T-helper 1 cell treated with Interleukin-12 subunit alpha and Interleukin-12 subunit beta and Interleukin-4 antibody, amounts not matched to agents 30 μg/mL and 1 μg/mL, for 36 hours (primary cell): ENCODE measurements at regions not wholly inside any gene's neighbourhood (a gene's known extent, or its start where the extent isn't known, plus 50 kb on each side); places are given as distances from the start of the nearest gene placed in this dataset.

Experiments
- H3K27ac Mint-ChIP-seq: one replicate; pipeline ENCODE4 v1.8.0; 2021; ENCODE audit warnings: mild to moderate bottlenecking, mixed read lengths
- H3K27me3 Mint-ChIP-seq: one replicate; pipeline ENCODE4 v1.8.0; 2021; ENCODE audit warnings: low read depth, mixed read lengths
- H3K36me3 Mint-ChIP-seq: one replicate; pipeline ENCODE4 v1.8.0; 2021; ENCODE audit warnings: low read depth, mixed read lengths
- H3K4me1 Mint-ChIP-seq: one replicate; pipeline ENCODE4 v1.8.0; 2021; ENCODE audit warnings: low read depth, mixed read lengths
- H3K4me3 Mint-ChIP-seq: one replicate; pipeline ENCODE4 v1.8.0; 2021; ENCODE audit warnings: mild to moderate bottlenecking, moderate library complexity, mixed read lengths
- H3K9me3 Mint-ChIP-seq: one replicate; pipeline ENCODE4 v1.8.0; 2021; ENCODE audit warnings: mixed read lengths

GRCh38 chr6:65814071-65814470 is 107.0 kb upstream of the EYS start:
- Mint-ChIP-seq H3K9me3 (peaks cover 8% of the 10 kb centered on the region), H3K27me3 (no peaks in the 10 kb centered on the region), H3K4me3 (no peak overlapping the region), H3K27ac (no peak overlapping the region), H3K36me3 (no peaks in the 10 kb centered on the region), H3K4me1 (no peaks in the 10 kb centered on the region)

DNA sequence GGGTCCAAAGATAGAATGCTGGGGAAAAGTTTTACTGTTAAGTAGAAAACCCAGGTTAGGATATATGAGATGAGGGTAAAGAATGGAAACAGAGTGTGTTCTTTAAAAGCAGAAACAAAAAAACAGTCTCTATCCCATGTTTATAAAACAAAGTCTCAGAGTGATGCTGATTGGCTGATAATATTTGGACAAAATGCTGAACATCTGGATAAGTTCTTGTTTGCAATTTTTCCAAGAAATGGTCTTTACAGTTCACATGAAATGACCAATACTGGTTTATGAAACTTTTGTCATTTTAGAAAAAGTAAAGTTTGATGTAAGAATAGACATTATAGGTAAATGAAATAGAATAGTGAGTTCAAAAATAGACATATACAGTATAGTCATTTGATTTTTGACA is 96.2 kb upstream of the EYS start:
- H3K36me3 Mint-ChIP-seq = no peaks in the 10 kb centered on the region
- no peak overlapping the region for H3K4me3 Mint-ChIP-seq
- H3K9me3 Mint-ChIP-seq = no peaks in the 10 kb centered on the region
- H3K4me1 Mint-ChIP-seq = no peaks in the 10 kb centered on the region
- H3K27ac Mint-ChIP-seq = no peak overlapping the region
- no peaks in the 10 kb centered on the region for H3K27me3 Mint-ChIP-seq

- no peaks in the 10 kb centered on the region for H3K36me3 Mint-ChIP-seq
- no peaks in the 10 kb centered on the region for H3K27me3 Mint-ChIP-seq
- no peak overlapping the region for H3K4me3 Mint-ChIP-seq
- no peaks in the 10 kb centered on the region for H3K4me1 Mint-ChIP-seq
- no peak overlapping the region for H3K27ac Mint-ChIP-seq
- no peaks in the 10 kb centered on the region for H3K9me3 Mint-ChIP-seq
Measured at GRCh38 chr6:65799389-65799788, 92.4 kb upstream of the EYS start.

GRCh38 chr6:65798280-65799014 is 91.4 kb upstream of the EYS start:
- Mint-ChIP-seq H3K27me3 (no peaks in the 10 kb centered on the region), H3K4me1 (no peaks in the 10 kb centered on the region), H3K27ac (no peak overlapping the region), H3K9me3 (no peaks in the 10 kb centered on the region), H3K4me3 (no peak overlapping the region), H3K36me3 (no peaks in the 10 kb centered on the region)

DNA sequence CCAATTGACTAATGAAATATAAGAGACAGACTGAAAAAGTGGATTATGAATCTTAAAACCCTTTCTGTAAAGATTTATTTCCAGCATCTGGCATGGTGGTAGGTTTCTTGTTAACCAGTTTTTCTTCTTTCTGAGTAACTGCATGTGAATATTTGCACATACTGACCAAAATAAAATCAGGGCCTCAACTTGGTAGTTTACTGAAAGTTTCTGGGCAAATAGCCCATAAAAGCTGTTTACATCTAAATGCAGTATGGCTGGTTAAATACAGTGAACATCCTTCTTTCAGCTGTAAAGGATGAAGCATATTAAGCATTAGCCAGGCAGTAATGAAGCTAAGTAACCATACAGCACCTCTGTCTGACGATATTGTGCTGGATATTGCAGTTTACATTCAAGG is 83.6 kb upstream of the EYS start:
- Mint-ChIP-seq H3K27me3 (no peaks in the 10 kb centered on the region), H3K9me3 (peaks cover 11% of the 10 kb centered on the region), H3K36me3 (no peaks in the 10 kb centered on the region), H3K27ac (no peak overlapping the region), H3K4me1 (no peaks in the 10 kb centered on the region), H3K4me3 (no peak overlapping the region)

GRCh38 chr6:65787787-65788186 is 80.8 kb upstream of the EYS start:
- no peak overlapping the region for H3K4me3 Mint-ChIP-seq
- H3K4me1 Mint-ChIP-seq = no peaks in the 10 kb centered on the region
- no peaks in the 10 kb centered on the region for H3K27me3 Mint-ChIP-seq
- peaks cover 25% of the 10 kb centered on the region for H3K9me3 Mint-ChIP-seq
- H3K27ac Mint-ChIP-seq = no peak overlapping the region
- H3K36me3 Mint-ChIP-seq = no peaks in the 10 kb centered on the region

GRCh38 chr6:65786815-65787214 is 79.8 kb upstream of the EYS start:
- Mint-ChIP-seq H3K4me3 (no peak overlapping the region), H3K4me1 (no peaks in the 10 kb centered on the region), H3K9me3 (peaks cover 25% of the 10 kb centered on the region), H3K36me3 (no peaks in the 10 kb centered on the region), H3K27ac (no peak overlapping the region), H3K27me3 (no peaks in the 10 kb centered on the region)

- Mint-ChIP-seq H3K36me3 (no peaks in the 10 kb centered on the region), H3K27me3 (no peaks in the 10 kb centered on the region), H3K9me3 (peaks cover 14% of the 10 kb centered on the region), H3K4me3 (no peak overlapping the region), H3K4me1 (no peaks in the 10 kb centered on the region), H3K27ac (no peak overlapping the region)
Measured at GRCh38 chr6:65780691-65781090, 73.7 kb upstream of the EYS start.

GRCh38 chr6:65776332-65776731 is 69.3 kb upstream of the EYS start:
- no peaks in the 10 kb centered on the region for H3K27me3 Mint-ChIP-seq

DNA sequence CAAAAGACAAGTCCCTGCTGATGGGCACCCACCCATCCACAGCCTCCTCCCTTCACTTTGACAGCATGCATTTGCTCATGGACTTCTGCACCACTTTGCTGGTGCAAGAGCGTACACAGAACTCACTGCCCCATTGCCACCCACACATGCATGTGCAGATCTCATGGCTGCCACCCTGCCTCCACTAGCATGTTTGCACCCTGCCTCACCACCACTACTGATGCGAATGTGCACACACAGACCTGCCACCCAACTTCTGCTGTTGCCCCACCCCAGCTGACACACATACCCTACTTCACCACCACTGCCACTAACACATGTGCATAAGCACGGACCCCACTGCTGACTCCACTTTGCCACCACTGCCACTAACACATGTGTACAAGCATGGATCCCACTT is 64.9 kb upstream of the EYS start:
- no peaks in the 10 kb centered on the region for H3K36me3 Mint-ChIP-seq
- H3K9me3 Mint-ChIP-seq = peaks cover 5% of the 10 kb centered on the region
- H3K4me3 Mint-ChIP-seq = no peak overlapping the region
- no peak overlapping the region for H3K27ac Mint-ChIP-seq
- no peaks in the 10 kb centered on the region for H3K27me3 Mint-ChIP-seq
- H3K4me1 Mint-ChIP-seq = no peaks in the 10 kb centered on the region

More at GRCh38 chr6:65776332-65776731, 69.3 kb upstream of the EYS start:
- no peaks in the 10 kb centered on the region for H3K4me1 Mint-ChIP-seq
- H3K36me3 Mint-ChIP-seq = no peaks in the 10 kb centered on the region
- H3K27ac Mint-ChIP-seq = no peak overlapping the region
- no peak overlapping the region for H3K4me3 Mint-ChIP-seq
- H3K9me3 Mint-ChIP-seq = peaks cover 5% of the 10 kb centered on the region

DNA sequence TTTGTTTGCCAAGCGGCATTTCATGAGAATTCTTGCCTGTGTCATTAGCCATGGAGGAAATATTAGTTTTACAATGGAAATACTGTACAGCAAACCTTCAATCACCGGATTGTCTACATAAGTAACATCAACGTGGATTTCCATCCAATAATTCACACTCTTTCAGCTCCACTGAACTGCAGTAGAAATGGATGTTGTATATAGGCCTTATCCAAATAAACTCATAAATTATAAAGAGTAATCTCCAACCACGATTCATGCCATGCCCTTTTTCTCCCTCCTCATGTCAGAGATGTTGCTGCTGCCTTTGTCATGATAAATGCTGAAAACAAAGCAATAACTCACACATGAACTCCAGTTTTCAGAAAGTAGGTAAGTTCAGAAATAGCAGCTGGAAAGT is 54.9 kb upstream of the EYS start:
- H3K27me3 Mint-ChIP-seq = no peaks in the 10 kb centered on the region
- H3K27ac Mint-ChIP-seq = no peak overlapping the region
- H3K36me3 Mint-ChIP-seq = no peaks in the 10 kb centered on the region
- no peak overlapping the region for H3K4me3 Mint-ChIP-seq
- H3K9me3 Mint-ChIP-seq = peaks cover 10% of the 10 kb centered on the region
- H3K4me1 Mint-ChIP-seq = no peaks in the 10 kb centered on the region

- Mint-ChIP-seq H3K27ac (no peak overlapping the region), H3K4me1 (no peaks in the 10 kb centered on the region), H3K36me3 (no peaks in the 10 kb centered on the region), H3K27me3 (no peaks in the 10 kb centered on the region), H3K4me3 (no peak overlapping the region), H3K9me3 (peaks cover 10% of the 10 kb centered on the region)
Measured at GRCh38 chr6:65760285-65760684, 53.3 kb upstream of the EYS start.
